Thyroid gland (tissue), 4 donors: ENCODE measurements at regions not wholly inside any gene's neighbourhood (a gene's known extent, or its start where the extent isn't known, plus 50 kb on each side); places are given as distances from the start of the nearest gene placed in this dataset.
A peak's percentile ranks its signal among the peaks of the same experiment; 100 is the strongest.

Experiments used
- DNase-seq, 2 donors: peaks; one replicate each; pipeline ENCODE4 v3.0.0-alpha.2; 2019
- H3K27ac ChIP-seq, 3 donors: fragments of 200-600 bp; sonication (generic); 1 replicate in 2 of 3; 2 replicates in 1 of 3; pipeline ENCODE4 v1.5.1; 2016 to 2019; ENCODE audit warnings: mild to moderate bottlenecking in 1 of 3, moderate library complexity in 1 of 3
- H3K27me3 ChIP-seq: fragments of 200-600 bp; sonication (generic); one replicate; pipeline ENCODE4 v1.5.1; 2019
- H3K36me3 ChIP-seq, 2 donors: fragments of 200-600 bp; sonication (generic); one replicate each; pipeline ENCODE4 v1.5.1; 2016 to 2019
- H3K4me1 ChIP-seq, 2 donors: fragments of 200-600 bp; sonication (generic); one replicate each; pipeline ENCODE4 v1.5.1; 2017 to 2019
- H3K4me3 ChIP-seq, 3 donors: fragments of 200-600 bp; sonication (generic); replicated peaks in 1 of 3; 1 replicate in 2 of 3; 2 replicates in 1 of 3; pipeline ENCODE4 v1.5.1; 2016; ENCODE audit warnings: mild to moderate bottlenecking in 1 of 3
- H3K9me3 ChIP-seq: fragments of 200-600 bp; sonication (generic); one replicate; pipeline ENCODE4 v1.5.1; 2017
- CTCF ChIP-seq, 6 experiments: fragments of 200-600 bp in 3 of 6; fragments of 450-650 bp in 3 of 6; sonication (generic) in 3 of 6; IDR thresholded peaks; one replicate each; pipeline ENCODE4 v1.5.1; 2016 to 2019; ENCODE audit warnings: antibody characterized with exemption in 6 of 6, mild to moderate bottlenecking in 2 of 6, inconsistent platforms in 1 of 6, moderate library complexity in 1 of 6
- POLR2A ChIP-seq, 2 donors: fragments of 450-650 bp; IDR thresholded peaks; one replicate each; pipeline ENCODE4 v1.6.1; 2017; ENCODE audit warnings: antibody characterized with exemption in 2 of 2, mild to moderate bottlenecking in 2 of 2, moderate library complexity in 1 of 2
- WGBS, 2 donors: methylation state at CpG; one replicate each; pipeline ENCODE4 v1.1.5; 2017; 5-methylcytosine and 5-hydroxymethylcytosine counted together
- intact Hi-C: fragments of 100-400 bp; cut with DNase I; formaldehyde crosslinking; loops from one replicate; pipeline ENCODE4 v1.15.1; 2023

GRCh38 chr9:32867026-32867425 lies 83.7 kb downstream of the TMEM215 start:
- Histone ChIP-seq H3K27me3 (no peaks in the 10 kb centered on the region), H3K4me1 (no peaks in the 10 kb centered on the region), H3K36me3 (no peaks in the 10 kb centered on the region), H3K27ac (no peak overlapping the region), H3K4me3 (no peak overlapping the region), H3K9me3 (no peaks in the 10 kb centered on the region)
- TF ChIP-seq CTCF (IDR thresholded peaks at IDR 0.05) (no peak), POLR2A (IDR thresholded peaks at IDR 0.05) (no peak)
- 85% methylated on average over 2 of the region's 2 CpGs for WGBS, 2 donors
- intact Hi-C loops: no loop called here
- no peak for DNase-seq

GRCh38 chr9:32867601-32868204 lies 84.4 kb downstream of the TMEM215 start:
- Histone ChIP-seq H3K36me3 (no peaks in the 10 kb centered on the region), H3K27ac (no peak overlapping the region), H3K4me1 (peaks cover 3 to 5% of the 10 kb centered on the region in 2 donors), H3K9me3 (no peaks in the 10 kb centered on the region), H3K4me3 (no peak overlapping the region), H3K27me3 (no peaks in the 10 kb centered on the region)
- TF ChIP-seq POLR2A (IDR thresholded peaks at IDR 0.05) (no peak), CTCF (IDR thresholded peaks at IDR 0.05) (no peak)
- 82 to 88% methylated on average over 3 of the region's 3 CpGs for WGBS, 2 donors
- DNase-seq: no peak
- intact Hi-C loops: no loop called here

GRCh38 chr9:32869404-32869803 lies 86.1 kb downstream of the TMEM215 start:
- H3K4me3 ChIP-seq: no peak overlapping the region
- H3K36me3 ChIP-seq: no peaks in the 10 kb centered on the region
- WGBS, 2 donors: 82 to 86% methylated on average over 4 of the region's 4 CpGs
- intact Hi-C loops: no loop called here
- no peak for TF ChIP-seq POLR2A (IDR thresholded peaks at IDR 0.05)
- TF ChIP-seq CTCF (IDR thresholded peaks at IDR 0.05): no peak
- no peak overlapping the region for H3K27ac ChIP-seq
- peaks cover 13% of the 10 kb centered on the region in 2 donors for H3K4me1 ChIP-seq
- no peak for DNase-seq
- H3K9me3 ChIP-seq: no peaks in the 10 kb centered on the region
- H3K27me3 ChIP-seq: no peaks in the 10 kb centered on the region

- peak; percentile 95 to 96 for DNase-seq
- 25 to 30% methylated on average over 5 to 8 of the region's 8 CpGs for WGBS, 2 donors
- intact Hi-C loops: no loop called here
Observed at GRCh38 chr9:32873131-32873530, 89.8 kb downstream of the TMEM215 start.

More at GRCh38 chr9:32873131-32873530, 89.8 kb downstream of the TMEM215 start:
- Histone ChIP-seq H3K4me1 (peaks cover 13 to 23% of the 10 kb centered on the region in 2 donors), H3K36me3 (no peaks in the 10 kb centered on the region), H3K27ac (peak overlapping the region in 1 of 3 donors; percentile 87), H3K9me3 (no peaks in the 10 kb centered on the region), H3K27me3 (no peaks in the 10 kb centered on the region), H3K4me3 (no peak overlapping the region)
- TF ChIP-seq CTCF (IDR thresholded peaks at IDR 0.05) (no peak), POLR2A (IDR thresholded peaks at IDR 0.05) (no peak)
